GM21737 (cell line): ENCODE measurements at regions not wholly inside any gene's neighbourhood (a gene's known extent, or its start where the extent isn't known, plus 50 kb on each side); places are given as distances from the start of the nearest gene placed in this dataset.

Source experiments
- ATAC-seq: cut with Tn5 transposase; IDR thresholded peaks from one replicate; pipeline ENCODE4 v1.9.1; 2021; ENCODE audit warnings: mild to moderate bottlenecking, moderate library complexity; ENCODE audit not compliant: unreplicated experiment

GRCh38 chr10:107727767-107728317, 563.3 kb upstream of the SORCS1 start:
- ATAC-seq, result no peak

- no peak for ATAC-seq
Observed at GRCh38 chr10:107718864-107719263, 554.4 kb upstream of the SORCS1 start.

GRCh38 chr10:107717046-107717445, 552.5 kb upstream of the SORCS1 start:
- ATAC-seq, result no peak

GRCh38 chr10:107715565-107715964, 551.1 kb upstream of the SORCS1 start:
- ATAC-seq, result no peak

- ATAC-seq, result no peak
Observed at GRCh38 chr10:107708981-107709380, 544.5 kb upstream of the SORCS1 start.

- no peak for ATAC-seq
Observed at GRCh38 chr10:107706096-107706725, 541.7 kb upstream of the SORCS1 start.

GRCh38 chr10:107701943-107702342, 537.4 kb upstream of the SORCS1 start:
- no peak for ATAC-seq

GRCh38 chr10:107692072-107692471, 527.6 kb upstream of the SORCS1 start:
- no peak for ATAC-seq

GRCh38 chr10:107689323-107689722, 524.8 kb upstream of the SORCS1 start:
- no peak for ATAC-seq

- ATAC-seq, result no peak
Observed at GRCh38 chr10:107687701-107688100, 523.2 kb upstream of the SORCS1 start.

- no peak for ATAC-seq
Observed at GRCh38 chr10:107686095-107686494, 521.6 kb upstream of the SORCS1 start.

GRCh38 chr10:107671960-107672359, 507.5 kb upstream of the SORCS1 start:
- no peak for ATAC-seq

GRCh38 chr10:107666214-107666613, 501.7 kb upstream of the SORCS1 start:
- no peak for ATAC-seq

GRCh38 chr10:107665459-107665858, 501.0 kb upstream of the SORCS1 start:
- ATAC-seq, result no peak

- no peak for ATAC-seq
Observed at GRCh38 chr10:107657851-107658250, 493.3 kb upstream of the SORCS1 start.

GRCh38 chr10:107656932-107657331, 492.4 kb upstream of the SORCS1 start:
- no peak for ATAC-seq

- ATAC-seq, result peak; percentile 80
Observed at GRCh38 chr10:107653832-107654287, 489.4 kb upstream of the SORCS1 start.

GRCh38 chr10:107650939-107651338, 486.4 kb upstream of the SORCS1 start:
- ATAC-seq, result no peak

- no peak for ATAC-seq
Observed at GRCh38 chr10:107649249-107649648, 484.7 kb upstream of the SORCS1 start.

- ATAC-seq, result no peak
Observed at GRCh38 chr10:107647462-107647861, 483.0 kb upstream of the SORCS1 start.

- no peak for ATAC-seq
Observed at GRCh38 chr10:107631876-107632275, 467.4 kb upstream of the SORCS1 start.

- no peak for ATAC-seq
Observed at GRCh38 chr10:107626862-107627261, 462.4 kb upstream of the SORCS1 start.

GRCh38 chr10:107623292-107623691, 458.8 kb upstream of the SORCS1 start:
- ATAC-seq, result no peak
